Nucleus accumbens (tissue), 56 donors: ENCODE measurements at regions not wholly inside any gene's neighbourhood (a gene's known extent, or its start where the extent isn't known, plus 50 kb on each side); places are given as distances from the start of the nearest gene placed in this dataset.

Source experiments
- DNase-seq, 56 donors: peaks; one replicate each; lab custom pipeline; 2025; lab: John Stamatoyannopoulos, UW

GRCh38 chr6:134516582-134516981, 198.7 kb upstream of the SGK1 start:
- no peak for DNase-seq

GRCh38 chr6:134515986-134516385, 198.1 kb upstream of the SGK1 start:
- no peak for DNase-seq

- DNase-seq = peak in 32 of 56 donors; percentile 10 to 68 (median 32)
Measured at GRCh38 chr6:134512981-134513391, 195.1 kb upstream of the SGK1 start.

- DNase-seq = no peak
Measured at GRCh38 chr6:134511984-134512683, 194.2 kb upstream of the SGK1 start.

- peak in 1 of 56 donors; percentile 9 for DNase-seq
Measured at GRCh38 chr6:134510920-134511319, 193.0 kb upstream of the SGK1 start.

GRCh38 chr6:134510142-134510541, 192.2 kb upstream of the SGK1 start:
- DNase-seq = no peak

GRCh38 chr6:134508862-134509498, 191.1 kb upstream of the SGK1 start:
- no peak for DNase-seq

- DNase-seq = peak in 5 of 56 donors; percentile 8 to 52 (median 28)
Measured at GRCh38 chr6:134506162-134506561, 188.2 kb upstream of the SGK1 start.

- no peak for DNase-seq
Measured at GRCh38 chr6:134503585-134504281, 185.8 kb upstream of the SGK1 start.

- peak in 29 of 56 donors; percentile 11 to 69 (median 43) for DNase-seq
Measured at GRCh38 chr6:134502614-134503549, 185.0 kb upstream of the SGK1 start.

GRCh38 chr6:134495890-134496248, 178.0 kb upstream of the SGK1 start:
- DNase-seq = no peak

GRCh38 chr6:134495203-134495889, 177.4 kb upstream of the SGK1 start:
- DNase-seq = no peak

GRCh38 chr6:134493789-134494188, 175.9 kb upstream of the SGK1 start:
- DNase-seq = no peak

- DNase-seq = no peak
Measured at GRCh38 chr6:134491477-134491876, 173.6 kb upstream of the SGK1 start.

- no peak for DNase-seq
Measured at GRCh38 chr6:134482593-134483270, 164.8 kb upstream of the SGK1 start.

- DNase-seq = no peak
Measured at GRCh38 chr6:134481966-134482365, 164.1 kb upstream of the SGK1 start.

GRCh38 chr6:134480593-134480992, 162.7 kb upstream of the SGK1 start:
- peak in 2 of 56 donors; percentile 17 to 29 for DNase-seq

- DNase-seq = no peak
Measured at GRCh38 chr6:134478764-134479399, 161.0 kb upstream of the SGK1 start.
